ENCODE measurements at regions not wholly inside any gene's neighbourhood (a gene's known extent, or its start where the extent isn't known, plus 50 kb on each side); places are given as distances from the start of the nearest gene placed in this dataset.

GRCh38 chr10:10657139-10657760, 360.4 kb upstream of the CELF2 start:
- H3K4me3 Mint-ChIP-seq (ENCODE audit: low read depth) = no peak overlapping the region
- peaks cover 1% of the 10 kb centered on the region for H3K36me3 Mint-ChIP-seq (ENCODE audit: insufficient read depth)
- no peak for TF ChIP-seq CTCF (IDR thresholded peaks at IDR 0.05; ENCODE audit: unreplicated experiment)
- peaks cover 16% of the 10 kb centered on the region for H3K27me3 Mint-ChIP-seq
- peaks cover 5% of the 10 kb centered on the region for H3K9me3 Mint-ChIP-seq (ENCODE audit: low read depth)
- peaks cover 4% of the 10 kb centered on the region for H3K4me1 Mint-ChIP-seq (ENCODE audit: low read depth)
- DNase-seq (ENCODE audit: low spot score, unreplicated experiment) = no peak
- no peak overlapping the region for H3K27ac Mint-ChIP-seq

- H3K4me1 Mint-ChIP-seq (ENCODE audit: low read depth) = peaks cover 11% of the 10 kb centered on the region
- peaks cover 1% of the 10 kb centered on the region for H3K36me3 Mint-ChIP-seq (ENCODE audit: insufficient read depth)
- H3K27me3 Mint-ChIP-seq = peaks cover 22% of the 10 kb centered on the region
- H3K9me3 Mint-ChIP-seq (ENCODE audit: low read depth) = peaks cover 5% of the 10 kb centered on the region
- TF ChIP-seq CTCF (IDR thresholded peaks at IDR 0.05; ENCODE audit: unreplicated experiment) = no peak
- no peak overlapping the region for H3K27ac Mint-ChIP-seq
- no peak overlapping the region for H3K4me3 Mint-ChIP-seq (ENCODE audit: low read depth)
- no peak for DNase-seq (ENCODE audit: low spot score, unreplicated experiment)
Observed at GRCh38 chr10:10658172-10658785, 359.4 kb upstream of the CELF2 start.

- H3K9me3 Mint-ChIP-seq (ENCODE audit: low read depth) = peaks cover 5% of the 10 kb centered on the region
- peaks cover 27% of the 10 kb centered on the region for H3K27me3 Mint-ChIP-seq
- H3K27ac Mint-ChIP-seq = no peak overlapping the region
- H3K36me3 Mint-ChIP-seq (ENCODE audit: insufficient read depth) = peaks cover 1% of the 10 kb centered on the region
- peaks cover 19% of the 10 kb centered on the region for H3K4me1 Mint-ChIP-seq (ENCODE audit: low read depth)
- TF ChIP-seq CTCF (IDR thresholded peaks at IDR 0.05; ENCODE audit: unreplicated experiment) = no peak
- no peak for DNase-seq (ENCODE audit: low spot score, unreplicated experiment)
- no peak overlapping the region for H3K4me3 Mint-ChIP-seq (ENCODE audit: low read depth)
Observed at GRCh38 chr10:10660054-10660453, 357.6 kb upstream of the CELF2 start.

GRCh38 chr10:10661176-10661575, 356.5 kb upstream of the CELF2 start:
- Mint-ChIP-seq H3K36me3 (ENCODE audit: insufficient read depth) (peaks cover 1% of the 10 kb centered on the region), H3K27me3 (peaks cover 32% of the 10 kb centered on the region), H3K9me3 (ENCODE audit: low read depth) (peaks cover 6% of the 10 kb centered on the region), H3K4me1 (ENCODE audit: low read depth) (peaks cover 19% of the 10 kb centered on the region), H3K4me3 (ENCODE audit: low read depth) (no peak overlapping the region), H3K27ac (no peak overlapping the region)
- no peak for TF ChIP-seq CTCF (IDR thresholded peaks at IDR 0.05; ENCODE audit: unreplicated experiment)
- no peak for DNase-seq (ENCODE audit: low spot score, unreplicated experiment)

- H3K36me3 Mint-ChIP-seq (ENCODE audit: insufficient read depth) = peaks cover 1% of the 10 kb centered on the region
- H3K27ac Mint-ChIP-seq = no peak overlapping the region
- DNase-seq (ENCODE audit: low spot score, unreplicated experiment) = no peak
- peaks cover 34% of the 10 kb centered on the region for H3K27me3 Mint-ChIP-seq
- peaks cover 8% of the 10 kb centered on the region for H3K9me3 Mint-ChIP-seq (ENCODE audit: low read depth)
- peaks cover 19% of the 10 kb centered on the region for H3K4me1 Mint-ChIP-seq (ENCODE audit: low read depth)
- no peak for TF ChIP-seq CTCF (IDR thresholded peaks at IDR 0.05; ENCODE audit: unreplicated experiment)
- no peak overlapping the region for H3K4me3 Mint-ChIP-seq (ENCODE audit: low read depth)
Observed at GRCh38 chr10:10662716-10663408, 354.8 kb upstream of the CELF2 start.

All from progenitor cell of endocrine pancreas (in vitro differentiated cells).